Stimulated activated CD8-positive, alpha-beta memory T cell treated with anti-CD3 and anti-CD28 coated beads, Interleukin-15, amount 100 ng/mL, for 1 hour (primary cell): ENCODE measurements at regions not wholly inside any gene's neighbourhood (a gene's known extent, or its start where the extent isn't known, plus 50 kb on each side); places are given as distances from the start of the nearest gene placed in this dataset.
"Not testable (repeated sequence)": the region's sequence is repeated elsewhere in the genome, so short reads cannot be mapped to it uniquely, and the experiment has no call there.

ENCODE experiments used
- DNase-seq: peaks from one replicate; pipeline ENCODE4 v3.0.0-alpha.2; 2020; ENCODE audit warnings: low read depth

DNA sequence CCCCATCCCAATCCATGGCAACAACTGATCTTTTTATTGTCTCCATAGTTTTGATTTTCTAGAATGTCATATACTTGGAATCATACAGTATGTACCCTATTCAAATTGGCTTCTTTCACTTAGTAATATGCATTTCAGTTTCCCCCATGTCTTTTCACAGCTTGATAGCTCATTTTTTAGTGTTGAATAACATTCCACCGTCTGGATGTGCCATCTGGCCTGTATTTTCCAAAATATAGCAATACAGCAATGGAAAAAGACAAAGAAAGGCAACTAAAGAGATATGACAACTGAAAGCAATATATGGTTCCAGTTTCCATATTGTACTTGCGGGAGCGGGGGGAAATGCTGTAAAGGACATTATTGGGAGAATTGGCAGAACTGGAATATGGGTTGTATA lies 166.4 kb upstream of the NT5E start:
- no peak for DNase-seq

DNA sequence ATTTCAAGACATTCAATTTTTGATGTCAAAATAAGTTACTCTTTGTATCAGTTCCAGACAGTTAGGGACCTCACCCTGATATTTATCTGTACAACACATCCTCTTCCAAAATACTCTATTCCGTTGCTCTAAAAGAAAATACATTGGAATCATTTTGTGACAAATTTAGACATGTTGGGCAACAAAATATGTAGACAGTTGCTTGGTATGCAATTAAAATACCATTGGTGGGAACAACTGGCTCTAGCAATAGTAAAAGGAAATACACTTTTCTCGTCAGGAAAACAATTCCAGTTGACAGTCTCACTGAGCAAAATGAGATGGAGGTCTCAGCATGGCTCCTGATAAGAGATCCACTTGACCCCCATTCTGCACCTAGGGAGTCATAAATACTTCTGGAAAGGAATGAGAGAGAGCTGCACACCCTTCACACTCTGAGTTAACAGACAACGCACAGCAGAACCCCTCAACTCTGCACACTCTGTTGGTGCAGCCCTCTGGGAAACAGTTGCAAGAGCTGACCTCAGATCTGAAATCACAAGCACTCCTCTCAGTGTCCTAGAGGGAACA lies 171.3 kb upstream of the NT5E start:
- DNase-seq = no peak

DNA sequence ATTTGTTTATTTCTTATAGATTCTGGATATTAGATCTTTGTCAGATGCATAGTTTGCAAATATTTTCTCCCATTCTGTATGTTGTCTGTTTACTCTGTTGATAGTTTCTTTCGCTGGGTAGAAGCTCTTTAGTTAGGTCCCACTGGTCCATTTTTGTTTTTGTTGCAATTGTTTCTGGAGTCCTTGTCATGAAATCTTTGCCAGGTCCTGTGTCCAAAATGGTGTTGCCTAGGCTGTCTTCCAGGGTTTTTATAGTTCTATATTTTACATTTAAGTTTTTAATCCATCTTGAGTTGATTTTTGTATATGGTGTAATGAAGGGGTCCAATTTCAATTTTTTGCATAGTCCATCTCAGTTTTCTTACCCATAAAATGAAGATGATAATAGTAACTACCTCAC lies 173.9 kb upstream of the NT5E start:
- not testable (repeated sequence) for DNase-seq

DNA sequence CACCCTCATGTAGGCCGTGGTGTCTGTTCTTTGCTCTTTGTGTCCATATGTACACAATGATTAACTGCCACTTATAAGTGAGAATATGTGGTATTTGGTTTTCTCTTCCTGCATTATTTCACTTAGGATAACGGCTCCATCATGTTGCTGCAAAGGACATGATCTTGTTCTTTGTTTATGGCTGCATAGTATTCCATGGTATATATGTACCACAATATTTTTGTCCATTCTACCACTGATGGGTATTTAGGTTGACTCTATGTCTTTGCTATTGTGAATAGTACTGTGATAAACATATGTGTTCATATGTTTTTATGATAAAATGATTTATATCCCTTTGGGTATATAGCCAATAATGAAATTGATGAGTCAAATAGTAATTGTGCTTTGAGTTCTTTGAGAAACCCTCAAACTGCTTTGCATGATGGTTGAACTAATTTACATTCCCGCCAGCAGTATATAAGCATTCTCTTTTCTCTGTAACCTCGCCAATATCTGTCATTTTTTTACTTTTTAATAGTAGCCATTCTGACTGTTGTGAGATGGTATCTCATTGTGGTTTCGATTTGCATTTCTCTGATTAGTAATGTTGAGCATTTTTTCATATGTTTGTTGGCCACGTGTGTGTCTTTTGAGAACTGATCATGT lies 174.4 kb upstream of the NT5E start:
- no peak for DNase-seq

DNA sequence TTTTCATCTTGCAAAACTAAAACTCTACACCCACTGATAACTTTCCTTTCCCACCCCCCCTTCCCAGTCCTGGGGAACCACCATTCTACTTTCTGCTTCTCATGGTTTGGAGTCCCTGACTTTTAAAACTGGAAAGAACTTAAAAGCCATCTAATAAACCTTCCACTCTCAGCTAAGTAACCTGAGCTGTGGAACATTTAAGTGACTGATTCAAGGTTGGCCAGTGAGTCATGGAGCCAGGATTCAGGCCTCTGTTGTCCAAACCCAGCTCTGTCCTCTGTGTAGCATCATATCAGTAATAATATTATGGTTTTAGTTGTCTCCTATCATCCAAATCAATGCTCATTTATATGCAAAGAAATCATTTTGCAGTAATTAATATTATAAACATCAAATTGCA lies 176.0 kb upstream of the NT5E start:
- DNase-seq = no peak

DNA sequence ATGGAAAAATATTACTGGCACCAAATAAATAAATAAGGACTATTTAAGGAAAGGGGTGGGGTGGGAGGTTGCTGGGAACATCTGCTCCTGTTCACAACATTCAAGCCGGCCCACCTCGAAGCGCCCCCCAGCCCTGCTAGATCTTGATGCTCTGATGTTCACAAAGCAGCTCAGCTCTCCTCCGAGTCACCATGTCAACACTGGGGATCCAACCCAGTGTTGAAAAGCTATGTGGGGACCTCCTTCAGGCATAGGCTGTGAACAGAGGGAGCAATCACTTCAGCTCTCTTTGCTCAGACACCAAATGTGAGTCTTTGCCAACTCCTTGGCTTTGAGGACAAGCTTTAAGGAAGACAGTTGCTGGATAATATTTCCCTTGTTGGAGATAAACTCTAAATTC lies 176.8 kb upstream of the NT5E start:
- DNase-seq = no peak

DNA sequence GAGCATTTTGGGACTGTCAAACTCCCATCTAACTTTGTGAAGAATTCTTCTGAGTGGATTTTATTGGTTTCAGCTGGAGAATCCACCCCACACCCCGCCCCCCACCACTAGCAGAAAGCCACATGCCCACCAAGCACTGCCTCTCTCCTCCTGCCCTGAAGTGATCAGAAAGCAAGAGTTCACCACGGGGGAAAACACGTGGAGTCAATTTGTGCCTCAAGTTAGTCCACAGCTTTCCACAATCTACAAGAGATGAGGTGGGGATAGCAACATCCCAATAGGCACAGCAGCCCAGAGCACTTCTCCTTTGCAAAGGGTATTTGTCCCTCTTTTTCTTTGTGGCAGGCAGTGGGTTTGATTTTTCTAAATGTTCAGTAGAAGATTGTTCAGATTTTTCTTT lies 177.3 kb upstream of the NT5E start:
- no peak for DNase-seq

DNA sequence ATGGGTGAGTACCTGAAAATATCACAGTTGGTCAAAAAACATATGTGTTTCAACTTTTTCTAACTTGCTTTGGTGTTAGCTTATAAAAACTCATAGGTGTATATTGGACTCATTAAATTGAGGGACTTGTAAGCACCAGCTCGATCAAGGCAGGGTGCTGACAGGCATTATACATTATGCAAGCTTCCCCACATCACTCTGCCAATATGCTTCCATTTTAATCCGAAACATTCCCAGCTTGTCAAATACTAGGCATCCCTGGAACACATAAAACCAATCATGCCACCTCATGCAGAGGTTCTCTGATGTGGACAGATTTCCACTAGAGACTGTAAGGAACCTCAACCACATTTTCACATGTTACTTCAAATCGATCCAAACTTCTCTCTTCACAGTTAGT lies 187.3 kb upstream of the NT5E start:
- DNase-seq = no peak

DNA sequence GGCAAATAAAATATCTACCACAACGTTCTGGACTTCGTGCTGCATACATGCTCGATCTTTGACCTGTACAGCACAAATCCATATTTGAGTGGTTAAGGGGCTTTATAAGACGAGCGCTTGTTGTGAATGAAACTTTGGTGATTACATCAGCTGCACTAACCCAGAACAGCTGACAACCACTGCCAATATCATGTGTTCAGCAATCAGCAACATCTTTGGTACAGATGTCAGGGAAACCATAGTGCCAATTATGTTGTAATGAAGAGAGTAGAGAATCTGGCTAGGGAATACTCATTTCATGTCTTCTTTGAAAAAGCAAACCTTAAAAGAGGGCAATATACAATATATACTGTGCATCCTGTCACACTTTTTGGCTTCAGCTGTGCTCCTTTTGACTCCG lies 188.6 kb upstream of the NT5E start:
- no peak for DNase-seq

DNA sequence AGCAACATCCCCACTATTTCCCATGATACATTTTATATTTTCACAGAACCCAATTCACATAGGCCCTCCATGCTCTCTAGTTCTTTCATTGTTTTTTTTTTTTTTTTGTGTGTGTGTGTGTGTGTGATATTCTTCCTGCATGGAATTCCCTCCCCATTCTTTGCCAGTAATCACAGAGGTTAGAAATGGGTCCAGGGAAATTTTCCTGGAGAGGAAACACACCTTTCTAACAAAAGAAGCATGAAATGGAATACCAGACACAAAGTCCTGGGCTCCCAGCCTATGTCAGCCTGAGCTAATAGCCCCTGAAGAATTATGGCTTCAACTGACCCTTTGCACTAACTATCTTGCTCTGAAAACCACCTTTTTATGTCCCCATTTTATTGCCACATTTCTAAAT lies 194.2 kb upstream of the NT5E start:
- no peak for DNase-seq

DNA sequence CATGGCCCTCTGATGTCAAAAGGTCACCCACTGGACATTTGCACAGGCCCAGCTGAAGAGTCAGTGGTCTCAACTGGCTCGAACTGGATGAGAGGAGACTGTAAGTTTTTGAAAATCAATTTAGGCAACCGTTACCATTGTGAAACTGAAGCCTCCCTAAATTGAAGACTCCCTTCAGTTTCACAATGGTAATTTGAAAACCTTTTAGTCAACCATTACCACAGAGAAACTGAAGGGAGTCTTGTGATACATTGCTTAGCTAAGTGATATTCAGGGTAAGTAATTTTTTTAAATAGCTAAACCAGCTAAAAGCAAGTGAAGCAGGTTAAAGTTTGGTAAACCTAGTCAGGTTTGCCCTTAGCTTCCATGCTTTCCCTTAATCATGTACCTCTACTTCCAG lies 197.3 kb upstream of the NT5E start:
- DNase-seq = no peak

DNA sequence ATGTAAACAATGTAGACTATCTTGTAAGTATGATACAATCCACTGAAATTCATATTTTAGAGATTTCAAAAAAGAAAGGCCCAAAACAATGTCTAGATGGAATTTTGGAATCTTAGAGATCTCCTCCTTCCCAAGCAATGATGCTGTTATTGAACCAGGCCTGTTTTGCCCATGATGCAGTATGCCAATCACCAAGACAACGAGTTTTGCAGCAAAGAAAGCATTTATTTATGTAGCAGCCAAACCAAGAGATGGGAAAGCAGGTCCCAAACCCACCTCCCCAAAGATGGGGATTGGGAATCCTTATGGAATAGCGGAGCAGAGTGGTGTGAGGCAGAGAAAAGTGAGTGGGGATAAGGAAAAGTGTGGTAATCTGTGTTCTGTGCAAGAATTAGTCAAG lies 197.8 kb upstream of the NT5E start:
- DNase-seq = no peak

DNA sequence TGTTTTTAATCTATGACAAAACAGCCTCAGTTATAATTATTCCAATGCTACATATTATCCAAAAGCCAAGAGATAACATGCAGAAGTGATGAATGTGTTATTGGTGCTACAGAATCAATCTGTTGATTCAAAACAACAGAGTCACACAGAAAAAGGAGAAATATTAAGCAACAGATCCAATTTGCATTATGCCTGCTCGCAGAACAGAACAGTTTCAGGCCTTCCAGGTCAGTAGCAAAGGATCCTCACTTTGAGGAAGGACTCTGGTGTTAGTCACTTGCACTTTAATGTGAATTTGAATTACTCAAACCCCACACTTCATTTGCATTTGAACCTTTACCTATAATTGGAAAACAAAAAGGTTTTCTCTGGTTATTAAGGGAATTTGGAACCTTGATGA lies 198.6 kb upstream of the NT5E start:
- no peak for DNase-seq

DNA sequence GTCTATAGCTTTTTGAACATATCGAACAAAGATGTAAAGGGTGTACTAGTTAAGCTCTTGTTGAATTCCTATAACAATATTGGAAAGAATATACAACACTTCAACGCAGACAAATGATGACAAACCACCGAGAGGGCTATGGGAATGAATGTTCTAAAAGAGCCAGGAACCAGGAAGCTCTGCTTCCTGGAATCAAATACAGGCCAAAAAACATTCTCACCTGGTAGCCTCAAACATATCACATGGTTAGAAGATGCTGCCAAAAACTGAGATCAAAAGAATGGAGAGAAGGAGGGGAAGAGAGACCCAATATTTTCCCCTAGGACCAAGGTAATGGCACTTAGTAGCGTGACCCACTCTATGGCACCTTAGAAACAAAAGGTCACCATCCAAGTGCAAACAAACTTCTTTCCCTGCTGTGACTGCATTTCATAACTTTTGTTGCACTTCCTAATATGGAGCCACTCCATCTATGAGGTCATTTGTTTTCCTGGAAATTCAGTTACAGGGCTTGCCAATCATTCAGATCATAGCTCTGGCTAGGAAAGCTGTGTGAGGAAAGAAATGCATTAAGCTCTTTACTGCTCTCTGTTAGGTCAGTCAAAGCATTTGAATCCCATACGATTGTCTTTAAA lies 199.2 kb upstream of the NT5E start:
- no peak for DNase-seq

DNA sequence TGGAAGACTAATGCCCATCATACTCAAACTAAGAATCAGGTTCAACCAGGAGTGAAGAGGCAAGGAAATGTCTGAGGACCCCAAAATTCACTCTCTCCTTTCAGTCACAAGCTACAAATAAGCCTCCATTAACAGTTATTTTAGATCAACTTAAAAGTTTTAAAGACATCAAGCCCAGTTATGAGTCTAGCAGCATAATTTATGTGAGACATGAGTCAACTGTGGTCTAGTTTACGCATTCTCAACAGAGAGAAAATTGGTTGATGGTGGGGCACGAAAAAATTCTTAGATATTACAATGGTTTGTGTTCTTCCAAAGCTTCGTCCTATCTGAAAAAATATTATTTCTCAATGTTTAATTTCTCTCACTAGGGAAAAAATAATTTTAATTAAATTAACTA lies 204.9 kb upstream of the NT5E start:
- DNase-seq = no peak

DNA sequence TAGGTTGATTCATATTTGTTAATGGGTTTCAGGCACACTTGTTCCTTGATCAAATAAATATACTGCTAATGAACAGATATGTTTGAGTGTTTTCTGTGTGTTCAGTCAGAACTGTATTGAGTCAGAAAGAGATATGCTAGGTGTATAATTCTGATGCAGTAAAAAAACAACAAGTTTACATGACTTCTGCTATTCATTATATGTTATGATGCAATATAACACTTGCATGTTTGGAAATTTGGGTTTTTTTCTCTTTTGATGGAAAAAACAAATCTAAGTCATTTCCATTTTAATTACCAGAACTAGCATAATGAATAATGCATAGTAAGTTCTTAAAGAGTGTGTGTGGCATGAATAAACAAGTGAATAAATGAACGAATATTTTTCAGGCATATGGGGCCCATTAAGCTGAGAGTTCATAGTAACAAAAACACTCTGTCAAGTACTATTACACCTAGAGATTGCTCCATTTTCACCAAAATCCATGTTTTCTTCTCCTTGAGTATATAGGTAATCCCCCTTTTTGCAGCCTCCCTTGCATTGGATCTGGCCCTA lies 208.3 kb upstream of the NT5E start:
- DNase-seq = no peak

DNA sequence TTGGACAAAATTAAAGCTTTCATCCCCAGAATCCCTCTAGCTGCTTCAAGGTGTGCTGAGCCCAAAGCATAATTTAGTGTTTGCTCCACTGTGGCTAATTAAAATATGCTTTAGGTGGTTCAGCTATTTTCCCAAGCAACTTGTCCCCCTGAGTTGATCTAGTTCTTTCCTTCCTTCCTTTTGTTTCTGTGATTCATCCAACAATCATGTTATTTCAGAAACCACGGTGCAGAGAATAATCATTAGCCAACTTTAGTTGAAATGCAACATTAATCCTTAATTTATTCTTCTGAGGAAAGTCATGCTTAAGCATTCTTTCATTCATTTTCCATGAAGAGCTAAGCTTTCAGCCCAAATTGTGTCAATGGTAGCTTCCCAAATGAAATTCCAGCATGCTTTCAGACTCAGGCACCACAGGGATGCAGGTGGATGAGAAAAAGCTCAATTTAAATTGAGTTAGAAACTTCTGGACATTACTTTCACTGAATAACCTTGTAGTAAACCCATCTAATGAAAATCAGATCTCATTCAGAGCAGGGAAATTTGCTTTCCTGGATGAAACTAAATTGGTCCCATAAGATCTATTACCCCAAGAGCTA lies 209.0 kb upstream of the NT5E start:
- DNase-seq = no peak

DNA sequence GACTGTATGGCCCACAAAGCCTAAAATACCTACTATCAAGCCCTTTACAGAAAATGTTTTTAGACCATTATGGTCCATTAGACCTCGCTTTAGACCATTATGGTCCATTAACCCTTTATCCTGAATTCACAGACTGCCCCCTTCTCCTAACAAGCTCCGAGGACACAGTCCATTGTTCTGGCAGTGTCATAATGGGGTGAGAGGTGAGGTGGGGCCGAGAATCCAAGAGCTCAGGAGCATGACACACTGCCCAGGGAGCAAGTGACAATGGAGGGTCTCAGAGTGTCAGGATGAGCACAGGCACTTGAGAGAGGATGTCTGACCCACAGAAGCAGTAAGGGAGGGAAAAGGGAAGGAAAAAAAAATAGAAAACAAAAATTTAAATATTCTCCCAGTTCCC lies 212.4 kb upstream of the NT5E start:
- no peak for DNase-seq

DNA sequence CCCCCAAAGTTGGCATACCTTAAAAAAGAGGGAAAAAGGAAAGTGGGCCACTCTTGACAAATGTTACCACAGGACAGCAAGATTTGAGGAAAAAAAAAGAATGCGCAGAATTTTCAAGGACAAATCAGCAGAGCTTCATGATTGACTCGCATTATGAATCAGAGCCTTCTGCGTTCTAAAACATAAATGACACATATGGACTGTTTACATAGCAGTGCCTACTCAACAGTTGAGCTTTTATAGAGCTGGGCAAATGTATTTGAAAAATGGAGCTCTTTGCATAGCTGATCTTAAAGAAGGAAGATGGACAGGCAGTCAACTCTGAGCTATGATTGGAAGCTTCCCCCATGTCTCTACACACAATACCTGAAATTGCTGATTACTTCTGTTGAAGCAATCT lies 213.2 kb upstream of the NT5E start:
- no peak for DNase-seq

DNA sequence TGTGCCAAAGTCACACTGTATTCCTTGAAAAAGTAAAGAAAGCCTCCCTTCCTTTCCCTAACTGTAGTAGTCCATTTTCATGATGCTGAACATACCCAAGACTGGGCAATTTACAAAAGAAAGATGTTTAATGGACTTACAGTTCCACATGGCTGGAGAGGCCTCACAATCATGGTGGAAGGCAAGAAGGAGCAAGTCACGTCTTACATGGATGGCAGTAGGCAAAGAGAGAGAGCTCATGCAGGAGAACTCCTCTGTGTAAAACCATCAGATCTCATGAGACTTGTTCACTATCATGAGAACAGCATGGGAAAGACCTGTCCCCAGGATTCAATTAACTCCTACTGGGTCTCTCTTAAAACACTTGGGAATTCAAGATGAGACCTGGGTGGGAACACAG lies 222.5 kb upstream of the NT5E start:
- not testable (repeated sequence) for DNase-seq

DNA sequence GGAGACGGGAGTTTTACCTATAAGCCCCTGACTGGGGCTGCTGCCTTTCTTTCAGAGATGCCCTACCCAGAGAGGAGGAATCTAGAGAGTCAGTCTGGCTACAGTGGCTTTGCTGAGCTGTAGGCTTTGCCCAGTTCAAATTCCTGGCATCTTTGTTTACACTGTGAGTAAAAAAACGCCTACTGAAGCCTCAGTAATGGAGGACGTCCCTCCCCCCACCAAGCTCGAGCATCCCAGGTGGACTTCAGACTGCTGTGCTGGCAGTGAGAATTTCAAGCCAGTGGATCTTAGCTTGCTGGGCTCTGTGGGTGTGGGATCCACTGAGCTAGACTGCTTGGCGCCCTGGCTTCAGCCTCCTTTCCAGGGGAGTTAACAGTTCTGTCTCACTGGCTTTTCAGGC lies 237.1 kb upstream of the NT5E start:
- DNase-seq = not testable (repeated sequence)

DNA sequence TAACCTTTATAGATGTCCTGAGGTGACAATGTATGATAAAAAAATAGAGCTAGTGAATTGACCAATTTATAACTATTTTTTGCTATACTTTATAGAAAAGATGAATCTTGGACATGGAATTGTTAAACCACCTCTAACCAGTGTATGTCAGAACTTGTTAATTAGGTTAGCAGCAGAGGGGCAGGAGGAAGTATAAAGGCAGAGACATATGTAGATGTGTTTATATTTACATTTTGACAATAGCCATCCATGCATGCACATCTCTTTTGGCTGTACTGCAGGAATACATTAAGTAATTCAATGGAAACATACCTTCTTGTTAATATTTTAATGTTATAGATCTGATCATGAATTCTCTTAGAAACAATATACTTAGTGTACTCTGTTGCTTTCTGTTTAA lies 254.6 kb upstream of the NT5E start:
- DNase-seq = no peak

DNA sequence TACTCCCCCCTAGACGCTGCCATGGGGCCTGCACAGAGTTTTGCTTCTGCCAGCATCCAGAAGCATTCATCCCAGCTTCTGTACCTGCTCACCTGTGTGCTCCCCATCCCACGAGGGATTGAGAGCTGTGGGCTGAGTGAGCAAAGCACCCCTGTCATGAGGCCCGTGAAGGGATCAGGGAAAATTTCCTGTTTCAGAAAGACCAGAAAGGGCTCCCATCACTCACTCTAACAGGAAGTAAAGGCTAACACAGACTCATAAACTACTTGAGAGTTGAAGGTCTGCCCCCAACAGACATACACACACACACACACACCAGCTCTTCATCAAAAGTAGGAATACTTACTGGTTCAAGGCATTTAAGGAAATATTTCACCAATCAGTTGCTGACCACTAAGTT lies 256.5 kb upstream of the NT5E start:
- DNase-seq = no peak
